C4-2B (cell line): ENCODE measurements at regions not wholly inside any gene's neighbourhood (a gene's known extent, or its start where the extent isn't known, plus 50 kb on each side); places are given as distances from the start of the nearest gene placed in this dataset.

ENCODE experiments used
- ZFX ChIP-seq: fragments of 450-650 bp; IDR thresholded peaks from 2 replicates; pipeline ENCODE4 v1.6.1; 2017
- TF ChIP-seq, protein P1 (sequence below): fragments of 450-650 bp; conservative IDR thresholded peaks from 2 replicates; pipeline ENCODE4 v1.5.1; 2017; ENCODE audit warnings: mild to moderate bottlenecking

DNA sequence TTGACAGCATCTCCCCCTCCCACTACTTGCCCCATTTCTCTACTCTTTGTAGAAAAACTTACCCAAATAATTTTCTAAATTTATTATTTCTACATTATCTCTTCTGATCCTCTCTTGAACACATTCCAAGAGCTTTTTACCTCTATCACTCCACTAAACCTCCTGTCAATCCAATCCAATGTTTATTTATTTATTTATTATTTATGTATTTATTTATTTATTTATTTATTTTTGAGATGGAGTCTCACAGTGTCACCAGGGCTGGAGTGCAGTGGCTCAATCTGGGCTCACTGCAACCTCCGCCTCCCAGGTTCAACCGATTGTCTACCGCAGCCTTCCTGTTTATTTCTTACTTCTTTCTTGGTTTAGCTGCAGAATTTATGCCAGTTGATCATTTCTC lies 178.5 kb upstream of the GAS1 start:
- TF ChIP-seq, protein P1, sequence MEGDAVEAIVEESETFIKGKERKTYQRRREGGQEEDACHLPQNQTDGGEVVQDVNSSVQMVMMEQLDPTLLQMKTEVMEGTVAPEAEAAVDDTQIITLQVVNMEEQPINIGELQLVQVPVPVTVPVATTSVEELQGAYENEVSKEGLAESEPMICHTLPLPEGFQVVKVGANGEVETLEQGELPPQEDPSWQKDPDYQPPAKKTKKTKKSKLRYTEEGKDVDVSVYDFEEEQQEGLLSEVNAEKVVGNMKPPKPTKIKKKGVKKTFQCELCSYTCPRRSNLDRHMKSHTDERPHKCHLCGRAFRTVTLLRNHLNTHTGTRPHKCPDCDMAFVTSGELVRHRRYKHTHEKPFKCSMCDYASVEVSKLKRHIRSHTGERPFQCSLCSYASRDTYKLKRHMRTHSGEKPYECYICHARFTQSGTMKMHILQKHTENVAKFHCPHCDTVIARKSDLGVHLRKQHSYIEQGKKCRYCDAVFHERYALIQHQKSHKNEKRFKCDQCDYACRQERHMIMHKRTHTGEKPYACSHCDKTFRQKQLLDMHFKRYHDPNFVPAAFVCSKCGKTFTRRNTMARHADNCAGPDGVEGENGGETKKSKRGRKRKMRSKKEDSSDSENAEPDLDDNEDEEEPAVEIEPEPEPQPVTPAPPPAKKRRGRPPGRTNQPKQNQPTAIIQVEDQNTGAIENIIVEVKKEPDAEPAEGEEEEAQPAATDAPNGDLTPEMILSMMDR = no peak
- no peak for TF ChIP-seq ZFX
